Spleen (tissue), 11 donors: ENCODE measurements at regions not wholly inside any gene's neighbourhood (a gene's known extent, or its start where the extent isn't known, plus 50 kb on each side); places are given as distances from the start of the nearest gene placed in this dataset.

Experiments used
- DNase-seq: peaks from one replicate; pipeline ENCODE4 v3.0.0-alpha.2; 2020
- H3K27ac ChIP-seq, 8 donors: fragments of 200-600 bp; sonication (generic) in 7 of 8; 1 replicate in 4 of 8; 2 replicates in 4 of 8; pipeline versions ENCODE4 v1.5.0 to v1.8.0; 2016 to 2021; ENCODE audit warnings: inconsistent platforms in 4 of 8, mild to moderate bottlenecking in 4 of 8, moderate library complexity in 1 of 8
- H3K27me3 ChIP-seq, 7 donors: fragments of 200-600 bp; sonication (generic) in 6 of 7; replicated peaks in 1 of 7; 1 replicate in 4 of 7; 2 replicates in 3 of 7; pipeline versions ENCODE4 v1.5.0 to v1.8.0; 2016 to 2021; ENCODE audit warnings: inconsistent platforms in 3 of 7, mild to moderate bottlenecking in 1 of 7
- H3K36me3 ChIP-seq, 6 donors: fragments of 200-600 bp; sonication (generic) in 5 of 6; 1 replicate in 4 of 6; 2 replicates in 2 of 6; pipeline versions ENCODE4 v1.5.0 to v1.8.0; 2016 to 2021; ENCODE audit warnings: inconsistent platforms in 2 of 6
- H3K4me1 ChIP-seq, 6 donors: fragments of 200-600 bp; sonication (generic) in 5 of 6; 1 replicate in 3 of 6; 2 replicates in 3 of 6; pipeline versions ENCODE4 v1.5.0 to v1.8.0; 2016 to 2021; ENCODE audit warnings: inconsistent platforms in 3 of 6
- H3K4me3 ChIP-seq, 8 donors: fragments of 200-600 bp; sonication (generic) in 7 of 8; 1 replicate in 4 of 8; 2 replicates in 4 of 8; pipeline versions ENCODE4 v1.5.0 to v1.8.0; 2016 to 2021; ENCODE audit warnings: inconsistent platforms in 4 of 8, mild to moderate bottlenecking in 4 of 8, moderate library complexity in 2 of 8
- H3K9me3 ChIP-seq, 8 donors: fragments of 200-600 bp; sonication (generic) in 7 of 8; 1 replicate in 4 of 8; 2 replicates in 4 of 8; pipeline versions ENCODE4 v1.5.0 to v1.8.0; 2016 to 2021; ENCODE audit warnings: inconsistent platforms in 4 of 8
- CTCF ChIP-seq, 11 experiments: fragments of 200-600 bp in 7 of 11; fragments of 450-650 bp in 4 of 11; sonication (generic) in 4 of 11; IDR thresholded peaks in 8 of 11; conservative IDR thresholded peaks in 3 of 11; 1 replicate in 7 of 11; 2 replicates in 4 of 11; pipeline versions ENCODE4 v1.4.0 to v1.8.0; 2016 to 2021; ENCODE audit warnings: antibody characterized with exemption in 11 of 11, inconsistent platforms in 4 of 11, mild to moderate bottlenecking in 1 of 11
- POLR2A ChIP-seq, 3 donors: fragments of 450-650 bp; IDR thresholded peaks; one replicate each; pipeline ENCODE4 v1.5.1; 2017; ENCODE audit warnings: antibody characterized with exemption in 3 of 3, mild to moderate bottlenecking in 1 of 3
- POLR2AphosphoS5 ChIP-seq, 3 donors: sonication (generic); formaldehyde crosslinking; IDR thresholded peaks; one replicate each; pipeline ENCODE4 v1.5.1; 2017; ENCODE audit warnings: antibody characterized with exemption in 3 of 3
- whole genome bisulfite sequencing, 5 donors: extraction: QIAGEN DNeasy Blood & Tissue Kit in 3 of 5; methylation state at CpG; one replicate each; pipeline versions ENCODE4 v1.1.5 to v1.1.7; 2013 to 2018; 5-methylcytosine and 5-hydroxymethylcytosine counted together
- intact Hi-C: fragments of 100-400 bp; cut with DNase I; formaldehyde crosslinking; loops from one replicate; pipeline ENCODE4 v1.15.0; 2023; ENCODE audit warnings: low total_unique reads
- donor health status: healthy with polysubstance abuse.
- donor health status: DM: no; HTN: no; CAD: no; lungs with moderate emphysema.
- donor health status: DM: no; HTN: no; CAD: no.
- donor health status: Bipolar disorder and iron deficiency.
- donor health status: healthy.
- donor health status: DM: no; HTN: no; CAD: no.
- donor health status: DM: yes; HTN: yes; CAD: no.

- no peak overlapping the region for H3K27ac ChIP-seq
- no peaks in the 10 kb centered on the region for H3K27me3 ChIP-seq
- no peaks in the 10 kb centered on the region for H3K4me1 ChIP-seq
- peaks cover 0 to 45% (median 18%) of the 10 kb centered on the region in 8 donors for H3K9me3 ChIP-seq
- no peaks in the 10 kb centered on the region for H3K36me3 ChIP-seq
- TF ChIP-seq POLR2AphosphoS5 (IDR thresholded peaks at IDR 0.05) (no peak), CTCF (IDR thresholded peaks at IDR 0.05 in 8 of 11, conservative IDR thresholded peaks at IDR 0.05 in 3 of 11) (no peak), POLR2A (IDR thresholded peaks at IDR 0.05) (no peak)
- H3K4me3 ChIP-seq: no peak overlapping the region
- intact Hi-C loops: no loop called here
- WGBS, 5 donors: 81 to 89% (median 86%) methylated on average over 1 of the region's 1 CpG
- DNase-seq: no peak
Observed at GRCh38 chr2:82697231-82697630, 1761.8 kb downstream of the SUCLG1 start.

- intact Hi-C loops: no loop called here
- no peak for TF ChIP-seq CTCF (IDR thresholded peaks at IDR 0.05 in 8 of 11, conservative IDR thresholded peaks at IDR 0.05 in 3 of 11)
- no peak for TF ChIP-seq POLR2A (IDR thresholded peaks at IDR 0.05)
- TF ChIP-seq POLR2AphosphoS5 (IDR thresholded peaks at IDR 0.05): no peak
- Histone ChIP-seq H3K27me3 (no peaks in the 10 kb centered on the region), H3K27ac (peak overlapping the region in 1 of 8 donors; percentile 29), H3K36me3 (no peaks in the 10 kb centered on the region), H3K4me3 (no peak overlapping the region), H3K9me3 (peaks cover 0 to 53% (median 21%) of the 10 kb centered on the region in 8 donors), H3K4me1 (no peaks in the 10 kb centered on the region)
- WGBS, 5 donors: 67 to 77% (median 72%) methylated on average over 2 of the region's 2 CpGs
- no peak for DNase-seq
Observed at GRCh38 chr2:82694431-82694830, 1764.6 kb downstream of the SUCLG1 start.

- no peaks in the 10 kb centered on the region for H3K27me3 ChIP-seq
- intact Hi-C loops: no loop called here
- no peaks in the 10 kb centered on the region for H3K4me1 ChIP-seq
- peak overlapping the region in 6 of 8 donors; percentile 31 to 67 (median 43) for H3K27ac ChIP-seq
- DNase-seq: no peak
- 57 to 73% (median 65%) methylated on average over 2 of the region's 2 CpGs for WGBS, 5 donors
- H3K9me3 ChIP-seq: peaks cover 0 to 70% (median 43%) of the 10 kb centered on the region in 8 donors
- H3K4me3 ChIP-seq: no peak overlapping the region
- no peak for TF ChIP-seq POLR2AphosphoS5 (IDR thresholded peaks at IDR 0.05)
- no peak for TF ChIP-seq CTCF (IDR thresholded peaks at IDR 0.05 in 8 of 11, conservative IDR thresholded peaks at IDR 0.05 in 3 of 11)
- TF ChIP-seq POLR2A (IDR thresholded peaks at IDR 0.05): no peak
- no peaks in the 10 kb centered on the region for H3K36me3 ChIP-seq
Observed at GRCh38 chr2:82690757-82691411, 1768.2 kb downstream of the SUCLG1 start.

- Histone ChIP-seq H3K36me3 (no peaks in the 10 kb centered on the region), H3K4me3 (no peak overlapping the region), H3K27me3 (no peaks in the 10 kb centered on the region), H3K9me3 (peaks cover 0 to 57% (median 20%) of the 10 kb centered on the region in 8 donors), H3K27ac (no peak overlapping the region), H3K4me1 (no peaks in the 10 kb centered on the region)
- intact Hi-C loops: no loop called here
- 67 to 77% (median 68%) methylated on average over 2 of the region's 2 CpGs for WGBS, 5 donors
- no peak for DNase-seq
- TF ChIP-seq POLR2AphosphoS5 (IDR thresholded peaks at IDR 0.05) (no peak), CTCF (IDR thresholded peaks at IDR 0.05 in 8 of 11, conservative IDR thresholded peaks at IDR 0.05 in 3 of 11) (no peak), POLR2A (IDR thresholded peaks at IDR 0.05) (no peak)
Observed at GRCh38 chr2:82675186-82675585, 1783.9 kb downstream of the SUCLG1 start.
